Endothelial cell of umbilical vein (primary cell): ENCODE measurements at regions not wholly inside any gene's neighbourhood (a gene's known extent, or its start where the extent isn't known, plus 50 kb on each side); places are given as distances from the start of the nearest gene placed in this dataset.
A peak's percentile ranks its signal among the peaks of the same experiment; 100 is the strongest.

Experiments
- BruUV-seq: library from RNA; stranded (reverse); fragments of 400-500 nt; replicated peaks from 2 replicates; lab custom pipeline; 2021; lab: Mats Ljungman, UMichigan
- CTCF ChIA-PET: fragments of 300-600, 350-600 bp; sonication (Branson Sonifier 250); formaldehyde crosslinking; loops from one replicate; lab custom pipeline; 2021; ENCODE audit warnings: antibody characterized with exemption, inconsistent platforms; lab: Charles Lee
- POLR2A ChIA-PET: fragments of 300-600, 350-600 bp; sonication (Branson Sonifier 250); formaldehyde crosslinking; loops from one replicate; lab custom pipeline; 2021; ENCODE audit warnings: antibody characterized with exemption, inconsistent platforms; lab: Charles Lee
- DNase-seq: peaks from one replicate; pipeline ENCODE4 v3.0.0-alpha.2; 2011; ENCODE audit warnings: low read depth, low spot score
- FAIRE-seq: peaks from 2 replicates; lab custom pipeline; 2011; peaks lifted over from hg19 to GRCh38; lab: Jason Lieb, UNC
- H2AFZ ChIP-seq: 2 replicates; pipeline ENCODE4 v1.6.0; 2012; ENCODE audit warnings: low read depth, low read length, control low read depth, inconsistent platforms
- H3K27ac ChIP-seq: 2 replicates; pipeline ENCODE4 v1.5.1; 2011; ENCODE audit warnings: low read depth, mild to moderate bottlenecking, control low read depth, low read length, moderate library complexity; ENCODE audit not compliant: insufficient read depth
- H3K27me3 ChIP-seq, 2 experiments: 2 replicates each; pipeline versions ENCODE4 v1.6.0 to v1.6.1; 2011; ENCODE audit warnings: low read length in 2 of 2, mixed read lengths in 1 of 2; ENCODE audit not compliant: control insufficient read depth in 2 of 2, insufficient read depth in 2 of 2
- H3K36me3 ChIP-seq, 2 experiments: 2 replicates in 1 of 2; 3 replicates in 1 of 2; pipeline ENCODE4 v1.5.1; 2011; ENCODE audit warnings: low read length in 2 of 2, mild to moderate bottlenecking in 1 of 2, moderate library complexity in 1 of 2; ENCODE audit not compliant: control insufficient read depth in 2 of 2, insufficient read depth in 2 of 2; ENCODE audit errors: extremely low read depth in 1 of 2
- H3K4me1 ChIP-seq: 3 replicates; pipeline ENCODE4 v1.5.1; 2011; ENCODE audit warnings: mild to moderate bottlenecking, low read length; ENCODE audit not compliant: control insufficient read depth, insufficient read depth; ENCODE audit errors: extremely low read depth
- H3K4me2 ChIP-seq: 2 replicates; pipeline ENCODE4 v1.6.1; 2011; ENCODE audit warnings: low read length, control low read depth, mixed read lengths; ENCODE audit not compliant: insufficient read depth
- H3K4me3 ChIP-seq, 3 experiments: fragments of 200-600 bp in 1 of 3; sonication (generic), shearing (Covaris generic) in 1 of 3; replicated peaks in 1 of 3; 2 replicates each; pipeline ENCODE4 v1.5.1; 2011 to 2016; ENCODE audit warnings: control low read depth in 3 of 3, low read length in 3 of 3, mild to moderate bottlenecking in 2 of 3, inconsistent platforms in 1 of 3, low read depth in 1 of 3, moderate library complexity in 1 of 3; ENCODE audit not compliant: insufficient read depth in 1 of 3
- H3K79me2 ChIP-seq: 2 replicates; pipeline ENCODE4 v1.6.0; 2012; ENCODE audit warnings: low read length, inconsistent platforms; ENCODE audit not compliant: control insufficient read depth, insufficient read depth
- H3K9ac ChIP-seq: replicated peaks from 2 replicates; pipeline ENCODE3; 2011; ENCODE audit warnings: low read length, control low read depth; ENCODE audit not compliant: insufficient read depth; ENCODE audit errors: extremely low read depth
- H3K9me1 ChIP-seq: replicated peaks from 3 replicates; pipeline ENCODE4 v1.6.0; 2011; ENCODE audit warnings: mild to moderate bottlenecking, low read length; ENCODE audit not compliant: control insufficient read depth, insufficient read depth; ENCODE audit errors: extremely low read depth
- H3K9me3 ChIP-seq: replicated peaks from 2 replicates; pipeline ENCODE4 v1.5.1; 2012; ENCODE audit warnings: low read length, inconsistent platforms; ENCODE audit not compliant: control insufficient read depth, insufficient read depth
- H4K20me1 ChIP-seq: replicated peaks from 2 replicates; pipeline ENCODE3; 2011; ENCODE audit warnings: mild to moderate bottlenecking, low read length; ENCODE audit not compliant: control insufficient read depth, insufficient read depth; ENCODE audit errors: extremely low read depth
- EZH2 ChIP-seq: IDR thresholded peaks from 2 replicates; pipeline ENCODE4 v1.6.1; 2012; ENCODE audit warnings: borderline replicate concordance, low read depth, mild to moderate bottlenecking, moderate library complexity, low read length, inconsistent platforms; ENCODE audit not compliant: severe bottlenecking
- FOS ChIP-seq: IDR thresholded peaks from 2 replicates; pipeline ENCODE4 v1.6.1; 2011; ENCODE audit warnings: mild to moderate bottlenecking, low read length, moderate library complexity, borderline replicate concordance; ENCODE audit not compliant: insufficient read depth
- GATA2 ChIP-seq: IDR thresholded peaks from 2 replicates; pipeline ENCODE4 v1.7.0; 2011; ENCODE audit warnings: low read depth, mild to moderate bottlenecking, moderate library complexity, mixed read lengths, low read length; ENCODE audit not compliant: insufficient read length, insufficient read depth
- JUN ChIP-seq: IDR thresholded peaks from 2 replicates; pipeline ENCODE4 v1.6.1; 2011; ENCODE audit warnings: borderline replicate concordance, low read depth; ENCODE audit not compliant: insufficient read length, insufficient read depth
- MAX ChIP-seq: IDR thresholded peaks from 2 replicates; pipeline ENCODE4 v1.6.1; 2011; ENCODE audit not compliant: insufficient read depth, insufficient read length
- POLR2AphosphoS5 ChIP-seq: IDR thresholded peaks from 2 replicates; pipeline ENCODE4 v1.6.1; 2012; ENCODE audit warnings: low read depth, mild to moderate bottlenecking, control low read depth, low read length, moderate library complexity; ENCODE audit not compliant: insufficient read depth
- dilution Hi-C: fragments of 300-500 bp; cut with MboI; formaldehyde crosslinking; loops from one replicate; pipeline ENCODE4 v1.15.0; 2019; ENCODE audit warnings: low sequenced_read_pairs; ENCODE audit not compliant: extremely low pct_ligation_motif_present
- intact Hi-C: fragments of 100-400 bp; cut with micrococcal nuclease; formaldehyde crosslinking; loops from one replicate; pipeline ENCODE4 v1.10.0; 2022

- no peak for FAIRE-seq
- Histone ChIP-seq H3K9me3 (no peaks in the 10 kb centered on the region), H3K79me2 (no peaks in the 10 kb centered on the region), H2AFZ (no peak overlapping the region), H3K36me3 (no peaks in the 10 kb centered on the region), H3K9ac (no peak overlapping the region), H3K4me3 (no peak overlapping the region), H3K27ac (no peak overlapping the region), H4K20me1 (no peaks in the 10 kb centered on the region), H3K27me3 (no peaks in the 10 kb centered on the region), H3K4me2 (no peak overlapping the region), H3K9me1 (no peaks in the 10 kb centered on the region), H3K4me1 (peaks cover 37% of the 10 kb centered on the region)
- TF ChIP-seq MAX: no peak
- TF ChIP-seq EZH2: no peak
- no peak for TF ChIP-seq JUN
- no peak for TF ChIP-seq GATA2
- no peak for TF ChIP-seq POLR2AphosphoS5
- POLR2A ChIA-PET: no interaction called here
- no peak for DNase-seq
- BruUV-seq: no TSS peak
- dilution Hi-C loops: loop anchor here (10.0 kb wide), 1 partner anchor 136 kb away; no protein-coding TSS in a partner anchor
- CTCF ChIA-PET: interaction anchor here (1.3 to 1.9 kb wide), 3 partner anchors 135 to 139 kb away, joined by 4 to 9 read pairs (median 5); no protein-coding TSS in a partner anchor
- intact Hi-C loops: loop anchor here (5.0 kb wide), 2 partner anchors 34 to 399 kb away; no protein-coding TSS in a partner anchor
Observed at GRCh38 chr7:17440831-17441230, 142.4 kb downstream of the AHR start.

GRCh38 chr7:17441557-17441956 lies 143.1 kb downstream of the AHR start:
- no peaks in the 10 kb centered on the region for H3K9me1 ChIP-seq
- no peaks in the 10 kb centered on the region for H3K27me3 ChIP-seq
- H2AFZ ChIP-seq: no peak overlapping the region
- TF ChIP-seq GATA2 (peak; percentile 75), POLR2AphosphoS5 (peak; percentile 52), MAX (no peak), FOS (no peak)
- H3K79me2 ChIP-seq: no peaks in the 10 kb centered on the region
- FAIRE-seq (peak; percentile 82), DNase-seq (peak; percentile 77)
- H3K9me3 ChIP-seq: no peaks in the 10 kb centered on the region
- H4K20me1 ChIP-seq: no peaks in the 10 kb centered on the region
- no peak overlapping the region for H3K9ac ChIP-seq
- BruUV-seq: no TSS peak
- peaks cover 37% of the 10 kb centered on the region for H3K4me1 ChIP-seq
- no peak overlapping the region for H3K4me3 ChIP-seq
- intact Hi-C loops: loop anchor here (5.0 kb wide), 2 partner anchors 34 to 399 kb away; no protein-coding TSS in a partner anchor
- no peak overlapping the region for H3K4me2 ChIP-seq
- ChIA-PET CTCF (interaction anchor here (1.0 to 1.9 kb wide), 5 partner anchors 12 to 140 kb away, joined by 3 to 9 read pairs (median 5); no protein-coding TSS in a partner anchor), POLR2A (interaction anchor here (0.7 kb wide), 2 partner anchors 15 to 578 kb away, joined by 4 read pairs; no protein-coding TSS in a partner anchor)
- H3K27ac ChIP-seq: no peak overlapping the region
- H3K36me3 ChIP-seq: no peaks in the 10 kb centered on the region
- dilution Hi-C loops: loop anchor here (10.0 kb wide), 1 partner anchor 137 kb away; no protein-coding TSS in a partner anchor
